ENCODE measurements at regions not wholly inside any gene's neighbourhood (a gene's known extent, or its start where the extent isn't known, plus 50 kb on each side); places are given as distances from the start of the nearest gene placed in this dataset.
A peak's percentile ranks its signal among the peaks of the same experiment; 100 is the strongest.

DNA sequence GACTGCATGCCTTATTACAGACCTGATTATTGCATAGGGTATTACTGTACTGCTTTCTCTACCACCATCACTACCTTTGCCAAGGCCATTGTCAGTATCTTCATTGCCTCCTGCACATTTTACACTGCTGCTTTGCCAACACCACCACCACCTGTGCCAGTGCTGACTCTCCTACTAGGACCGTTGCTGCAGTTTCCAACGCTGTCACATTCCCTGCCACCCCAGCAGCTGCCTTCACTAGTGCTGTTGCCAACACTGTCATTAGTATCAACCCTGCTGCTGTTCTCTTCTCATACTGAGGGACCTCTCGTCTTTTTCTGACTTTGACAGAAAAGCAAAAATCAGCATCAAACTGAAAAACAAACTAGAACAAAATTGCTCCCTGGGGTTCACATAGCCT lies 394.9 kb upstream of the B3GALT2 start:
- H4K20me1 ChIP-seq (ENCODE audit: insufficient read depth, low read length), result no peaks in the 10 kb centered on the region
- no peak overlapping the region for H3K4me2 ChIP-seq (ENCODE audit: low read length)
- no peaks in the 10 kb centered on the region for H3K36me3 ChIP-seq (ENCODE audit: insufficient read depth, low read length)
- H3F3A ChIP-seq (ENCODE audit: insufficient read depth, low read length), result no peaks in the 10 kb centered on the region
- H3K27me3 ChIP-seq (ENCODE audit: insufficient read depth, low read length), result no peaks in the 10 kb centered on the region
- peaks cover 12% of the 10 kb centered on the region for H3K9me3 ChIP-seq (ENCODE audit: low read length)
- H3K4me3 ChIP-seq (ENCODE audit: low read depth, low read length, poor library complexity, severe bottlenecking), result no peak overlapping the region
- no peaks in the 10 kb centered on the region for H3K79me2 ChIP-seq (ENCODE audit: insufficient read depth, low read length)
- H3K27ac ChIP-seq (ENCODE audit: low read depth, low read length, poor library complexity, severe bottlenecking), result no peak overlapping the region
- TF ChIP-seq EZH2 (IDR thresholded peaks at IDR 0.05; ENCODE audit: borderline replicate concordance, low read length), result no peak
- TF ChIP-seq, protein P1, sequence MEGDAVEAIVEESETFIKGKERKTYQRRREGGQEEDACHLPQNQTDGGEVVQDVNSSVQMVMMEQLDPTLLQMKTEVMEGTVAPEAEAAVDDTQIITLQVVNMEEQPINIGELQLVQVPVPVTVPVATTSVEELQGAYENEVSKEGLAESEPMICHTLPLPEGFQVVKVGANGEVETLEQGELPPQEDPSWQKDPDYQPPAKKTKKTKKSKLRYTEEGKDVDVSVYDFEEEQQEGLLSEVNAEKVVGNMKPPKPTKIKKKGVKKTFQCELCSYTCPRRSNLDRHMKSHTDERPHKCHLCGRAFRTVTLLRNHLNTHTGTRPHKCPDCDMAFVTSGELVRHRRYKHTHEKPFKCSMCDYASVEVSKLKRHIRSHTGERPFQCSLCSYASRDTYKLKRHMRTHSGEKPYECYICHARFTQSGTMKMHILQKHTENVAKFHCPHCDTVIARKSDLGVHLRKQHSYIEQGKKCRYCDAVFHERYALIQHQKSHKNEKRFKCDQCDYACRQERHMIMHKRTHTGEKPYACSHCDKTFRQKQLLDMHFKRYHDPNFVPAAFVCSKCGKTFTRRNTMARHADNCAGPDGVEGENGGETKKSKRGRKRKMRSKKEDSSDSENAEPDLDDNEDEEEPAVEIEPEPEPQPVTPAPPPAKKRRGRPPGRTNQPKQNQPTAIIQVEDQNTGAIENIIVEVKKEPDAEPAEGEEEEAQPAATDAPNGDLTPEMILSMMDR (IDR thresholded peaks at IDR 0.05; ENCODE audit: low read length), result no peak
- H3K4me1 ChIP-seq (ENCODE audit: insufficient read depth, low read length, severe bottlenecking), result no peaks in the 10 kb centered on the region
- H3K9ac ChIP-seq (ENCODE audit: low read length), result no peak overlapping the region
- no peaks in the 10 kb centered on the region for H3K9me2 ChIP-seq (ENCODE audit: low read depth, low read length)
- 0 out of 2 replicates have a peak overlapping the region, but pooled peaks have one; percentile 32 for H2AFZ ChIP-seq (ENCODE audit: low read length)

DNA sequence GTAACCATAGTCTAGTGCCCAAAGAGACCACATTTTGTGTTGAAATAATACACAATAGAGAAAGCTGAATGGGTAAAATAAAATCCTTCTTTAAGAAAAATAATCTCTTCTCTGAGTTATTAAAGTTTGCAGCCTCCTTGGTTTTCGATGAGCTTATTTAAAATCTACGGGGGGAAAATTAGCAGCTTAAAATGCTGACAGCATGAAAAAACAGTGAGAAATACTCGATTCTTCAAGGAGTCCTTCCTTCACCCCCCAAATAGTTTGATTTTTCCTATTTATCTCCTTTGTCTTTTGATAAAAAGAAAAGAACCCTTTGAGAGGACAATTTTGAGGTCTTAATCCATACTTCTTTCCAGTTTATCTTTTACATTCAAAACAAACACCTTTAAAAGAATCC lies 394.0 kb upstream of the B3GALT2 start:
- H3K9me3 ChIP-seq (ENCODE audit: low read length), result peaks cover 12% of the 10 kb centered on the region
- H2AFZ ChIP-seq (ENCODE audit: low read length), result no peak overlapping the region; the same call in 1 of the 2 replicates
- no peak overlapping the region for H3K27ac ChIP-seq (ENCODE audit: low read depth, low read length, poor library complexity, severe bottlenecking)
- H3K4me1 ChIP-seq (ENCODE audit: insufficient read depth, low read length, severe bottlenecking), result no peaks in the 10 kb centered on the region
- no peak for TF ChIP-seq EZH2 (IDR thresholded peaks at IDR 0.05; ENCODE audit: borderline replicate concordance, low read length)
- H3K4me3 ChIP-seq (ENCODE audit: low read depth, low read length, poor library complexity, severe bottlenecking), result no peak overlapping the region
- H3K27me3 ChIP-seq (ENCODE audit: insufficient read depth, low read length), result no peaks in the 10 kb centered on the region
- H3K4me2 ChIP-seq (ENCODE audit: low read length), result no peak overlapping the region
- no peaks in the 10 kb centered on the region for H4K20me1 ChIP-seq (ENCODE audit: insufficient read depth, low read length)
- H3K9ac ChIP-seq (ENCODE audit: low read length), result no peak overlapping the region
- H3K79me2 ChIP-seq (ENCODE audit: insufficient read depth, low read length), result no peaks in the 10 kb centered on the region
- no peaks in the 10 kb centered on the region for H3F3A ChIP-seq (ENCODE audit: insufficient read depth, low read length)
- H3K36me3 ChIP-seq (ENCODE audit: insufficient read depth, low read length), result no peaks in the 10 kb centered on the region
- no peaks in the 10 kb centered on the region for H3K9me2 ChIP-seq (ENCODE audit: low read depth, low read length)

DNA sequence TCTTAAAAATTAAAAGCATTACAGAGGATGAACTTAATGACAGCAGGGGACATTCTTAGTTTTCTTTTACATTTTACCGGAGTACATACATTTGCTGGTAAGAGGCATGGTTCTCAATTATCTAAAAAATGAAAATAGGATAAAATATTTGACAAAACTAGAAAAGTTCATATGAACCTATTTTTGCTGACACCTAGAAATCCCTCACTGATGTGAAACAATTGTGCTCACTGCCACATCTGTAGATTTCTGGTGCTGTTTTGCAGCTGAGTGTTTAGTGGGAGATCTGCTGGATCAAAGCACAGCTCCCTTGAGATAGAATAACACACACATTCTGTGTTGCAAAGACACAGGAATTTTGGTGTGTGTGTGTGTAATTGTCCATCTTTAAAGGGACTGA lies 392.9 kb upstream of the B3GALT2 start:
- H3K4me2 ChIP-seq (ENCODE audit: low read length), result no peak overlapping the region
- no peaks in the 10 kb centered on the region for H3K27me3 ChIP-seq (ENCODE audit: insufficient read depth, low read length)
- H3K4me1 ChIP-seq (ENCODE audit: insufficient read depth, low read length, severe bottlenecking), result no peaks in the 10 kb centered on the region
- H2AFZ ChIP-seq (ENCODE audit: low read length), result no peak overlapping the region
- peaks cover 12% of the 10 kb centered on the region for H3K9me3 ChIP-seq (ENCODE audit: low read length)
- TF ChIP-seq EZH2 (IDR thresholded peaks at IDR 0.05; ENCODE audit: borderline replicate concordance, low read length), result no peak
- TF ChIP-seq, protein P1 (IDR thresholded peaks at IDR 0.05; ENCODE audit: low read length), result no peak
- H4K20me1 ChIP-seq (ENCODE audit: insufficient read depth, low read length), result no peaks in the 10 kb centered on the region
- no peak overlapping the region for H3K27ac ChIP-seq (ENCODE audit: low read depth, low read length, poor library complexity, severe bottlenecking)
- no peak overlapping the region for H3K4me3 ChIP-seq (ENCODE audit: low read depth, low read length, poor library complexity, severe bottlenecking)
- H3F3A ChIP-seq (ENCODE audit: insufficient read depth, low read length), result no peaks in the 10 kb centered on the region
- H3K36me3 ChIP-seq (ENCODE audit: insufficient read depth, low read length), result no peaks in the 10 kb centered on the region
- H3K79me2 ChIP-seq (ENCODE audit: insufficient read depth, low read length), result no peaks in the 10 kb centered on the region
- no peak overlapping the region for H3K9ac ChIP-seq (ENCODE audit: low read length)
- no peaks in the 10 kb centered on the region for H3K9me2 ChIP-seq (ENCODE audit: low read depth, low read length)

DNA sequence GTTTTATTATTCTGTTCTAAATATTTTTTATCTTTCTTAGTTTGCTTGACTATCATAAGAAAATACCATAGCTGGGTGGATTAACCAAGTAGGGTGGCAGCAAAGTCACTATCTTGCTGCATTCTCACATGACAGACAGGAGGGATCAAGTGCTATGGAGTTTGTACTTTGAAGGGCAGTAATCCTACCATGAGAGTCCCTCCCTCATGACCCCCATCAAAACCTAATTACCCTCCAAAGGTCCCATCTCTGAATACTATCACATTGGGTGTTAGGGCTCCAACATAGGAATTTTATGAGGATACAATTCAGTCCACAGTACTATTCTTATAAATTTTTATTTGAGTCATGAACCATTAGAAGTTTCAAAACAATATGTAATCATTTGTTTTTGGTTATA lies 388.5 kb upstream of the B3GALT2 start:
- no peaks in the 10 kb centered on the region for H3F3A ChIP-seq (ENCODE audit: insufficient read depth, low read length)
- H3K79me2 ChIP-seq (ENCODE audit: insufficient read depth, low read length), result no peaks in the 10 kb centered on the region
- no peak overlapping the region for H3K9ac ChIP-seq (ENCODE audit: low read length)
- peaks cover under 1% of the 10 kb centered on the region for H3K4me1 ChIP-seq (ENCODE audit: insufficient read depth, low read length, severe bottlenecking)
- H3K4me2 ChIP-seq (ENCODE audit: low read length), result no peak overlapping the region
- H3K4me3 ChIP-seq (ENCODE audit: low read depth, low read length, poor library complexity, severe bottlenecking), result no peak overlapping the region
- no peaks in the 10 kb centered on the region for H3K27me3 ChIP-seq (ENCODE audit: insufficient read depth, low read length)
- no peaks in the 10 kb centered on the region for H3K9me2 ChIP-seq (ENCODE audit: low read depth, low read length)
- no peaks in the 10 kb centered on the region for H3K9me3 ChIP-seq (ENCODE audit: low read length)
- no peak overlapping the region for H2AFZ ChIP-seq (ENCODE audit: low read length)
- H4K20me1 ChIP-seq (ENCODE audit: insufficient read depth, low read length), result no peaks in the 10 kb centered on the region
- no peaks in the 10 kb centered on the region; the same call in 1 of the 2 replicates for H3K36me3 ChIP-seq (ENCODE audit: insufficient read depth, low read length)
- no peak overlapping the region for H3K27ac ChIP-seq (ENCODE audit: low read depth, low read length, poor library complexity, severe bottlenecking)
- TF ChIP-seq, protein P1 (IDR thresholded peaks at IDR 0.05; ENCODE audit: low read length), result no peak
- no peak for TF ChIP-seq EZH2 (IDR thresholded peaks at IDR 0.05; ENCODE audit: borderline replicate concordance, low read length)
